ENCODE measurements at regions not wholly inside any gene's neighbourhood (a gene's known extent, or its start where the extent isn't known, plus 50 kb on each side); places are given as distances from the start of the nearest gene placed in this dataset.

GRCh38 chr3:117433427-117433826 is 723.8 kb downstream of the TUSC7 start:
- no peaks in the 10 kb centered on the region for H3F3A ChIP-seq (ENCODE audit: insufficient read depth)
- TF ChIP-seq EZH2 (IDR thresholded peaks at IDR 0.05; ENCODE audit: insufficient read depth, poor library complexity, severe bottlenecking) (no peak), EZH2phosphoT487 (IDR thresholded peaks at IDR 0.05; ENCODE audit: insufficient read depth, low read depth) (no peak)
- H3K79me2 ChIP-seq (ENCODE audit: insufficient read depth): no peaks in the 10 kb centered on the region
- in situ Hi-C loops (cut with MboI): no loop called here
- H3K9me3 ChIP-seq (ENCODE audit: low read depth): no peaks in the 10 kb centered on the region
- H3K4me3 ChIP-seq: no peak overlapping the region
- no peaks in the 10 kb centered on the region for H4K20me1 ChIP-seq (ENCODE audit: insufficient read depth)
- H2AFZ ChIP-seq: no peak overlapping the region
- 11 to 26% methylated on average over 1 of the region's 1 CpG for WGBS, 2 experiments (ENCODE audit: low coverage in 1 of 2, low lambda C conversion rate in 2 of 2, missing lambda C conversion rate in 2 of 2)
- no peaks in the 10 kb centered on the region for H3K9me2 ChIP-seq (ENCODE audit: insufficient read depth)
- H3K4me2 ChIP-seq (ENCODE audit: unreplicated experiment): no peak overlapping the region
- DNase-seq: no peak
- H3K9ac ChIP-seq: no peak overlapping the region
- no peaks in the 10 kb centered on the region for H3K36me3 ChIP-seq (ENCODE audit: low read depth)
- H3K27ac ChIP-seq: no peak overlapping the region
- no peaks in the 10 kb centered on the region for H3K4me1 ChIP-seq (ENCODE audit: insufficient read depth)
- no peaks in the 10 kb centered on the region for H3K27me3 ChIP-seq (replicated peaks; ENCODE audit: insufficient read depth)

- Histone ChIP-seq H3K27me3 (replicated peaks; ENCODE audit: insufficient read depth) (no peaks in the 10 kb centered on the region), H3K36me3 (ENCODE audit: low read depth) (no peaks in the 10 kb centered on the region), H3K79me2 (ENCODE audit: insufficient read depth) (no peaks in the 10 kb centered on the region), H4K20me1 (ENCODE audit: insufficient read depth) (no peaks in the 10 kb centered on the region), H2AFZ (no peak overlapping the region), H3F3A (ENCODE audit: insufficient read depth) (no peaks in the 10 kb centered on the region), H3K27ac (no peak overlapping the region), H3K4me1 (ENCODE audit: insufficient read depth) (no peaks in the 10 kb centered on the region), H3K9me3 (ENCODE audit: low read depth) (no peaks in the 10 kb centered on the region), H3K9me2 (ENCODE audit: insufficient read depth) (no peaks in the 10 kb centered on the region), H3K4me3 (no peak overlapping the region), H3K4me2 (ENCODE audit: unreplicated experiment) (no peak overlapping the region), H3K9ac (no peak overlapping the region)
- in situ Hi-C loops (cut with MboI): no loop called here
- no peak for DNase-seq
- no peak for TF ChIP-seq EZH2phosphoT487 (IDR thresholded peaks at IDR 0.05; ENCODE audit: insufficient read depth, low read depth)
- TF ChIP-seq EZH2 (IDR thresholded peaks at IDR 0.05; ENCODE audit: insufficient read depth, poor library complexity, severe bottlenecking): no peak
Observed at GRCh38 chr3:117434661-117435412, 725.3 kb downstream of the TUSC7 start.

- Histone ChIP-seq H3K9ac (no peak overlapping the region), H3K27ac (no peak overlapping the region), H3K4me3 (no peak overlapping the region), H4K20me1 (ENCODE audit: insufficient read depth) (no peaks in the 10 kb centered on the region), H3K9me2 (ENCODE audit: insufficient read depth) (no peaks in the 10 kb centered on the region), H3K36me3 (ENCODE audit: low read depth) (no peaks in the 10 kb centered on the region), H3K79me2 (ENCODE audit: insufficient read depth) (no peaks in the 10 kb centered on the region), H3F3A (ENCODE audit: insufficient read depth) (no peaks in the 10 kb centered on the region), H3K27me3 (replicated peaks; ENCODE audit: insufficient read depth) (no peaks in the 10 kb centered on the region), H3K4me1 (ENCODE audit: insufficient read depth) (no peaks in the 10 kb centered on the region), H2AFZ (no peak overlapping the region), H3K9me3 (ENCODE audit: low read depth) (no peaks in the 10 kb centered on the region), H3K4me2 (ENCODE audit: unreplicated experiment) (no peak overlapping the region)
- no peak for DNase-seq
- TF ChIP-seq EZH2phosphoT487 (IDR thresholded peaks at IDR 0.05; ENCODE audit: insufficient read depth, low read depth): no peak
- TF ChIP-seq EZH2 (IDR thresholded peaks at IDR 0.05; ENCODE audit: insufficient read depth, poor library complexity, severe bottlenecking): no peak
- WGBS, 2 experiments (ENCODE audit: low coverage in 1 of 2, low lambda C conversion rate in 2 of 2, missing lambda C conversion rate in 2 of 2): 78 to 84% methylated on average over 6 of the region's 6 CpGs
- in situ Hi-C loops (cut with MboI): no loop called here
Observed at GRCh38 chr3:117435506-117435905, 725.9 kb downstream of the TUSC7 start.

- H4K20me1 ChIP-seq (ENCODE audit: insufficient read depth): no peaks in the 10 kb centered on the region
- DNase-seq: peak; percentile 31
- no peak overlapping the region for H2AFZ ChIP-seq
- H3K27ac ChIP-seq: no peak overlapping the region
- no peaks in the 10 kb centered on the region for H3K36me3 ChIP-seq (ENCODE audit: low read depth)
- H3K9ac ChIP-seq: no peak overlapping the region
- in situ Hi-C loops (cut with MboI): no loop called here
- TF ChIP-seq EZH2 (IDR thresholded peaks at IDR 0.05; ENCODE audit: insufficient read depth, poor library complexity, severe bottlenecking) (no peak), EZH2phosphoT487 (IDR thresholded peaks at IDR 0.05; ENCODE audit: insufficient read depth, low read depth) (no peak)
- no peaks in the 10 kb centered on the region for H3K4me1 ChIP-seq (ENCODE audit: insufficient read depth)
- 72 to 78% methylated on average over 3 of the region's 3 CpGs for WGBS, 2 experiments (ENCODE audit: low coverage in 1 of 2, low lambda C conversion rate in 2 of 2, missing lambda C conversion rate in 2 of 2)
- H3K9me3 ChIP-seq (ENCODE audit: low read depth): no peaks in the 10 kb centered on the region
- no peak overlapping the region for H3K4me2 ChIP-seq (ENCODE audit: unreplicated experiment)
- H3K4me3 ChIP-seq: no peak overlapping the region
- H3K79me2 ChIP-seq (ENCODE audit: insufficient read depth): no peaks in the 10 kb centered on the region
- H3F3A ChIP-seq (ENCODE audit: insufficient read depth): no peaks in the 10 kb centered on the region
- no peaks in the 10 kb centered on the region for H3K9me2 ChIP-seq (ENCODE audit: insufficient read depth)
- no peaks in the 10 kb centered on the region for H3K27me3 ChIP-seq (replicated peaks; ENCODE audit: insufficient read depth)
Observed at GRCh38 chr3:117439812-117440211, 730.2 kb downstream of the TUSC7 start.

- in situ Hi-C loops (cut with MboI): no loop called here
- no peak for DNase-seq
- no peaks in the 10 kb centered on the region for H4K20me1 ChIP-seq (ENCODE audit: insufficient read depth)
- H3K4me2 ChIP-seq (ENCODE audit: unreplicated experiment): no peak overlapping the region
- no peaks in the 10 kb centered on the region for H3K27me3 ChIP-seq (replicated peaks; ENCODE audit: insufficient read depth)
- no peaks in the 10 kb centered on the region for H3K79me2 ChIP-seq (ENCODE audit: insufficient read depth)
- no peaks in the 10 kb centered on the region for H3K9me2 ChIP-seq (ENCODE audit: insufficient read depth)
- H3K9me3 ChIP-seq (ENCODE audit: low read depth): no peaks in the 10 kb centered on the region
- H3K4me3 ChIP-seq: no peak overlapping the region
- H2AFZ ChIP-seq: no peak overlapping the region
- 79% methylated on average over 4 of the region's 4 CpGs for WGBS, 2 experiments (ENCODE audit: low coverage in 1 of 2, low lambda C conversion rate in 2 of 2, missing lambda C conversion rate in 2 of 2)
- no peaks in the 10 kb centered on the region for H3F3A ChIP-seq (ENCODE audit: insufficient read depth)
- H3K4me1 ChIP-seq (ENCODE audit: insufficient read depth): no peaks in the 10 kb centered on the region
- H3K27ac ChIP-seq: no peak overlapping the region
- no peaks in the 10 kb centered on the region for H3K36me3 ChIP-seq (ENCODE audit: low read depth)
- no peak overlapping the region for H3K9ac ChIP-seq
- TF ChIP-seq EZH2phosphoT487 (IDR thresholded peaks at IDR 0.05; ENCODE audit: insufficient read depth, low read depth): no peak
- no peak for TF ChIP-seq EZH2 (IDR thresholded peaks at IDR 0.05; ENCODE audit: insufficient read depth, poor library complexity, severe bottlenecking)
Observed at GRCh38 chr3:117441851-117442250, 732.3 kb downstream of the TUSC7 start.

All from GM23248 (cell line).